MCF 10A (cell line): ENCODE measurements at regions not wholly inside any gene's neighbourhood (a gene's known extent, or its start where the extent isn't known, plus 50 kb on each side); places are given as distances from the start of the nearest gene placed in this dataset.

ENCODE experiments used
- BruUV-seq: library from RNA; stranded (reverse); fragments of 400-500 nt; replicated peaks from 2 replicates; lab custom pipeline; 2021; lab: Mats Ljungman, UMichigan
- CTCF ChIA-PET: fragments of 300-600 bp; sonication (Branson Sonifier 250); formaldehyde crosslinking; extraction: SDS; loops from one replicate; lab custom pipeline; 2021; ENCODE audit warnings: antibody characterized with exemption, inconsistent platforms; lab: Yijun Ruan, JAX
- POLR2A ChIA-PET: fragments of 300-600, 350-650 bp; sonication (Branson Sonifier 250); formaldehyde crosslinking; extraction: SDS; loops from one replicate; lab custom pipeline; 2020; ENCODE audit warnings: antibody characterized with exemption, inconsistent platforms; lab: Yijun Ruan, JAX
- DNase-seq: peaks from one replicate; pipeline ENCODE4 v3.0.0-alpha.2; 2018; ENCODE audit not compliant: unreplicated experiment
- H3K27ac Mint-ChIP-seq: one replicate; pipeline ENCODE4 v1.8.0; 2022; ENCODE audit warnings: mild to moderate bottlenecking, low read depth, mixed read lengths; ENCODE audit not compliant: unreplicated experiment
- H3K27me3 Mint-ChIP-seq: one replicate; pipeline ENCODE4 v1.8.0; 2022; ENCODE audit warnings: mixed read lengths; ENCODE audit not compliant: insufficient read depth, unreplicated experiment
- H3K36me3 Mint-ChIP-seq: one replicate; pipeline ENCODE4 v1.8.0; 2022; ENCODE audit warnings: mild to moderate bottlenecking, moderate library complexity, mixed read lengths; ENCODE audit not compliant: insufficient read depth, unreplicated experiment
- H3K4me1 Mint-ChIP-seq: one replicate; pipeline ENCODE4 v1.8.0; 2022; ENCODE audit warnings: mixed read lengths; ENCODE audit not compliant: insufficient read depth, unreplicated experiment
- H3K4me3 Mint-ChIP-seq: one replicate; pipeline ENCODE4 v1.8.0; 2022; ENCODE audit warnings: mild to moderate bottlenecking, moderate library complexity, mixed read lengths; ENCODE audit not compliant: unreplicated experiment
- H3K9me3 Mint-ChIP-seq: one replicate; pipeline ENCODE4 v1.8.0; 2022; ENCODE audit warnings: mixed read lengths; ENCODE audit not compliant: unreplicated experiment
- CTCF ChIP-seq: fragments of 200-600 bp; IDR thresholded peaks from one replicate; pipeline ENCODE4 v1.8.0; 2022; ENCODE audit warnings: antibody characterized with exemption, mild to moderate bottlenecking; ENCODE audit not compliant: unreplicated experiment
- intact Hi-C: fragments of 100-400 bp; cut with micrococcal nuclease; formaldehyde crosslinking; loops from 2 replicates; pipeline ENCODE4 v1.14.1; 2022

- POLR2A ChIA-PET: no interaction called here
- H3K36me3 Mint-ChIP-seq: no peaks in the 10 kb centered on the region
- no peak overlapping the region for H3K4me3 Mint-ChIP-seq
- CTCF ChIA-PET: no interaction called here
- no peaks in the 10 kb centered on the region for H3K27me3 Mint-ChIP-seq
- H3K27ac Mint-ChIP-seq: no peak overlapping the region
- no peaks in the 10 kb centered on the region for H3K9me3 Mint-ChIP-seq
- BruUV-seq: no TSS peak
- H3K4me1 Mint-ChIP-seq: peaks cover 5% of the 10 kb centered on the region
- intact Hi-C loops: no loop called here
- no peak for TF ChIP-seq CTCF
- no peak for DNase-seq
Measured at GRCh38 chr9:83147315-83148149, 84.6 kb upstream of the RASEF start.

- TF ChIP-seq CTCF: no peak
- BruUV-seq: no TSS peak
- intact Hi-C loops: no loop called here
- Mint-ChIP-seq H3K27me3 (no peaks in the 10 kb centered on the region), H3K9me3 (no peaks in the 10 kb centered on the region), H3K27ac (no peak overlapping the region), H3K4me1 (peaks cover 5% of the 10 kb centered on the region), H3K36me3 (no peaks in the 10 kb centered on the region), H3K4me3 (no peak overlapping the region)
- ChIA-PET POLR2A (no interaction called here), CTCF (no interaction called here)
- no peak for DNase-seq
Measured at GRCh38 chr9:83146325-83146724, 83.4 kb upstream of the RASEF start.

- H3K4me3 Mint-ChIP-seq: no peak overlapping the region
- H3K27me3 Mint-ChIP-seq: no peaks in the 10 kb centered on the region
- TF ChIP-seq CTCF: no peak
- H3K9me3 Mint-ChIP-seq: no peaks in the 10 kb centered on the region
- peaks cover 5% of the 10 kb centered on the region for H3K4me1 Mint-ChIP-seq
- no peak overlapping the region for H3K27ac Mint-ChIP-seq
- ChIA-PET CTCF (interaction anchor here (1.6 kb wide), 1 partner anchor 9 kb away, joined by 5 read pairs; no protein-coding TSS in a partner anchor), POLR2A (no interaction called here)
- intact Hi-C loops: no loop called here
- DNase-seq: no peak
- BruUV-seq: no TSS peak
- H3K36me3 Mint-ChIP-seq: no peaks in the 10 kb centered on the region
Measured at GRCh38 chr9:83144492-83144891, 81.5 kb upstream of the RASEF start.

- BruUV-seq: no TSS peak
Measured at GRCh38 chr9:83142389-83142788, 79.4 kb upstream of the RASEF start.

More at GRCh38 chr9:83142389-83142788, 79.4 kb upstream of the RASEF start:
- H3K36me3 Mint-ChIP-seq: no peaks in the 10 kb centered on the region
- no peak overlapping the region for H3K27ac Mint-ChIP-seq
- DNase-seq: no peak
- no peaks in the 10 kb centered on the region for H3K27me3 Mint-ChIP-seq
- no peak overlapping the region for H3K4me3 Mint-ChIP-seq
- TF ChIP-seq CTCF: no peak
- H3K9me3 Mint-ChIP-seq: no peaks in the 10 kb centered on the region
- POLR2A ChIA-PET: no interaction called here
- intact Hi-C loops: no loop called here
- H3K4me1 Mint-ChIP-seq: no peaks in the 10 kb centered on the region
- CTCF ChIA-PET: interaction anchor here (0.9 kb wide), 1 partner anchor 24 kb away, joined by 3 read pairs; no protein-coding TSS in a partner anchor
